ENCODE measurements at regions not wholly inside any gene's neighbourhood (a gene's known extent, or its start where the extent isn't known, plus 50 kb on each side); places are given as distances from the start of the nearest gene placed in this dataset.

DNA sequence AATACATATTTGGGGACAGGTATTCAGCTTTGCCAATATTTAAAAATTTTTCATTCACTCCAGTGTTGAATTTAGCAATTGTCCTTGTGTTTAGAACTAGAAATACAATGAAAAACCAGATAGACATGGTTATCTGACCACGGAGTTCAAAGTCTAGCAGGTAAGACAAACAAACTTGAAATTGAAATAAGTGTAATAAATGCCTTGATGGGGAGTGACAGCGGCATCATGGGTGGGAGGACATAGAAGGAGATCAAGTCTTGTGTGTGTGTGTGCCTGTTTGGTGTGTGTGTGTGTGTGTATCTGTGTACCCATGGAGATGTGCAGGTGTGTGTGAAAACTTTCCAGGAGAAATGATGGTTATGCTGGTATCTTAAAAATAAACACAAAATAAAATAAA, 750.0 kb upstream of the CITED2 start:
- no peaks in the 10 kb centered on the region for H3K4me1 ChIP-seq (ENCODE audit: insufficient read depth, low read length)
- DNase-seq (ENCODE audit: insufficient read length, low spot score, missing footprints), result no peak
- no peaks in the 10 kb centered on the region for H4K20me1 ChIP-seq (ENCODE audit: insufficient read depth, low read length)
- no peaks in the 10 kb centered on the region for H3K79me2 ChIP-seq (ENCODE audit: insufficient read depth, low read length)
- H3K4me3 ChIP-seq (ENCODE audit: insufficient read depth, low read length), result no peak overlapping the region
- TF ChIP-seq, protein P1, sequence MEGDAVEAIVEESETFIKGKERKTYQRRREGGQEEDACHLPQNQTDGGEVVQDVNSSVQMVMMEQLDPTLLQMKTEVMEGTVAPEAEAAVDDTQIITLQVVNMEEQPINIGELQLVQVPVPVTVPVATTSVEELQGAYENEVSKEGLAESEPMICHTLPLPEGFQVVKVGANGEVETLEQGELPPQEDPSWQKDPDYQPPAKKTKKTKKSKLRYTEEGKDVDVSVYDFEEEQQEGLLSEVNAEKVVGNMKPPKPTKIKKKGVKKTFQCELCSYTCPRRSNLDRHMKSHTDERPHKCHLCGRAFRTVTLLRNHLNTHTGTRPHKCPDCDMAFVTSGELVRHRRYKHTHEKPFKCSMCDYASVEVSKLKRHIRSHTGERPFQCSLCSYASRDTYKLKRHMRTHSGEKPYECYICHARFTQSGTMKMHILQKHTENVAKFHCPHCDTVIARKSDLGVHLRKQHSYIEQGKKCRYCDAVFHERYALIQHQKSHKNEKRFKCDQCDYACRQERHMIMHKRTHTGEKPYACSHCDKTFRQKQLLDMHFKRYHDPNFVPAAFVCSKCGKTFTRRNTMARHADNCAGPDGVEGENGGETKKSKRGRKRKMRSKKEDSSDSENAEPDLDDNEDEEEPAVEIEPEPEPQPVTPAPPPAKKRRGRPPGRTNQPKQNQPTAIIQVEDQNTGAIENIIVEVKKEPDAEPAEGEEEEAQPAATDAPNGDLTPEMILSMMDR (IDR thresholded peaks at IDR 0.05; ENCODE audit: extremely low read depth, low read depth, low read length), result no peak
- no peak overlapping the region for H2AFZ ChIP-seq (ENCODE audit: low read length)
- no peaks in the 10 kb centered on the region for H3K27me3 ChIP-seq (ENCODE audit: insufficient read depth, low read length)
- no peaks in the 10 kb centered on the region for H3K36me3 ChIP-seq (ENCODE audit: insufficient read depth, low read length)
- H3K9me3 ChIP-seq (ENCODE audit: low read depth, low read length), result peaks cover 3% of the 10 kb centered on the region
- no peak overlapping the region for H3K27ac ChIP-seq (ENCODE audit: low read depth, low read length)
- no peak overlapping the region for H3K4me2 ChIP-seq (ENCODE audit: insufficient read depth, low read length)

DNA sequence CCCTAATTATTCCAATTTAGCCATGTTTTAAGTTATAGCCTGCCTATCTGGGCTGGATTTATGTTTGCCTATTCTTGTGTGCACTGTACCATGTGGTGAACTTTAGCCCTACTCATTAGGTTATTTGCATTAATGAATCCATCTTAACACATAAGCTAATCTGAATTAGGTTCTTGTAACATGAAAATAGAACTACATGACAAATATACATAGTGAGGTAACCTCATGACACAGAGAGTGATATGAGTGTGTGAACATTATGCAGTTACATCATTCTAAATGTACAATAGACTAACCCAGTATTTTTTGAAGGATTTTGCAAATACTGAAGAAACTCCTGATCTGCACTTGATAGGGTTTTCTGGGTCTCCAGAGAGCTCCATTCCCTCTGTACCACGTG, 733.7 kb upstream of the CITED2 start:
- no peaks in the 10 kb centered on the region for H3K79me2 ChIP-seq (ENCODE audit: insufficient read depth, low read length)
- TF ChIP-seq, protein P1 (IDR thresholded peaks at IDR 0.05; ENCODE audit: extremely low read depth, low read depth, low read length), result no peak
- no peak overlapping the region for H3K27ac ChIP-seq (ENCODE audit: low read depth, low read length)
- H2AFZ ChIP-seq (ENCODE audit: low read length), result peak overlapping the region; percentile 3
- DNase-seq (ENCODE audit: insufficient read length, low spot score, missing footprints), result no peak
- no peaks in the 10 kb centered on the region for H3K9me3 ChIP-seq (ENCODE audit: low read depth, low read length)
- no peaks in the 10 kb centered on the region for H4K20me1 ChIP-seq (ENCODE audit: insufficient read depth, low read length)
- H3K36me3 ChIP-seq (ENCODE audit: insufficient read depth, low read length), result no peaks in the 10 kb centered on the region
- H3K4me2 ChIP-seq (ENCODE audit: insufficient read depth, low read length), result no peak overlapping the region
- H3K4me3 ChIP-seq (ENCODE audit: insufficient read depth, low read length), result no peak overlapping the region
- no peaks in the 10 kb centered on the region for H3K27me3 ChIP-seq (ENCODE audit: insufficient read depth, low read length)
- H3K4me1 ChIP-seq (ENCODE audit: insufficient read depth, low read length), result no peaks in the 10 kb centered on the region

DNA sequence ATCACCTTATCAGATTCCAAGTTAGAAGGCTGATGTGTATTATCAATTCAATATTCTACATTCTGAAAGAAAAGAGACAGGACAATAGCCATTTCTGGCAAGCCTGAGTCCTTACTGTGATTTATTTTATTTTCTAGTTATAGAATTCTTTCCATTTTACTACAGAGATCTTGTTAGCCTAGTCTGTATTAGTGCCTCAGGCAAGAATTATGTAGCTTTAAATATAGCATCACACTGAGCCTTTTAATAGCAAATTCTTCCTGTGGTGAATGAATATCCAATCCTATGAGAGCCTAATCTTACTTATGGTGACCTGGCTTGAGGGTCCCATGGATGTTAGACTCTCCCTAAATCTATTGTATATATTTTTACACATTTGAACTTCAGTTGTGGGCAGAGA, 732.8 kb upstream of the CITED2 start:
- H3K4me1 ChIP-seq (ENCODE audit: insufficient read depth, low read length), result no peaks in the 10 kb centered on the region
- no peaks in the 10 kb centered on the region for H3K9me3 ChIP-seq (ENCODE audit: low read depth, low read length)
- H3K4me3 ChIP-seq (ENCODE audit: insufficient read depth, low read length), result no peak overlapping the region
- peak overlapping the region; percentile 71 for H2AFZ ChIP-seq (ENCODE audit: low read length)
- H3K27me3 ChIP-seq (ENCODE audit: insufficient read depth, low read length), result no peaks in the 10 kb centered on the region
- H3K79me2 ChIP-seq (ENCODE audit: insufficient read depth, low read length), result no peaks in the 10 kb centered on the region
- TF ChIP-seq, protein P1 (IDR thresholded peaks at IDR 0.05; ENCODE audit: extremely low read depth, low read depth, low read length), result no peak
- no peaks in the 10 kb centered on the region for H3K36me3 ChIP-seq (ENCODE audit: insufficient read depth, low read length)
- no peaks in the 10 kb centered on the region for H4K20me1 ChIP-seq (ENCODE audit: insufficient read depth, low read length)
- H3K4me2 ChIP-seq (ENCODE audit: insufficient read depth, low read length), result no peak overlapping the region
- DNase-seq (ENCODE audit: insufficient read length, low spot score, missing footprints), result no peak
- H3K27ac ChIP-seq (ENCODE audit: low read depth, low read length), result no peak overlapping the region

DNA sequence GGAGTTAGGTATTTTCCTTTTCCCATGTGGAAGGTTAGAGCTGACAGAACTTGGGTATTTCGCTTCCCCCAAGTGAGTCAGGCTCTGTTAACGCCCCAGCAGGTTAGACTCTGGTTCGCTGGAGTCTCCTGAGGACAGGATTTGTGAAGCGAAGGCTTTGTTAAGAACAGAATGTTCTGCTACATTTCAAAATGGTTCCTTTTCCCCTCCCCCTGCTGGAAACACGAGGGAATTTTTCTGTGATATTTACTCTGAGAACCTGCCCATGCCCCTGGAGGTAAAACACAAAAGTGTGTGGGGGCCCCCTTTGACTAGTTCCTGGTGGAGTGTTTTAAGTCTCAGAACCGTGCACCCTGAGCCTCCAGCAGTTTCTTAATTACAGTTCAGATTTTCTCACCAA, 731.4 kb upstream of the CITED2 start:
- no peak for DNase-seq (ENCODE audit: insufficient read length, low spot score, missing footprints)
- H3K36me3 ChIP-seq (ENCODE audit: insufficient read depth, low read length), result no peaks in the 10 kb centered on the region
- H3K27me3 ChIP-seq (ENCODE audit: insufficient read depth, low read length), result no peaks in the 10 kb centered on the region
- TF ChIP-seq, protein P1 (IDR thresholded peaks at IDR 0.05; ENCODE audit: extremely low read depth, low read depth, low read length), result peak; percentile 32
- H3K4me3 ChIP-seq (ENCODE audit: insufficient read depth, low read length), result no peak overlapping the region
- no peaks in the 10 kb centered on the region for H3K79me2 ChIP-seq (ENCODE audit: insufficient read depth, low read length)
- H4K20me1 ChIP-seq (ENCODE audit: insufficient read depth, low read length), result no peaks in the 10 kb centered on the region
- H3K27ac ChIP-seq (ENCODE audit: low read depth, low read length), result no peak overlapping the region
- H2AFZ ChIP-seq (ENCODE audit: low read length), result peak overlapping the region; percentile 91
- H3K4me2 ChIP-seq (ENCODE audit: insufficient read depth, low read length), result no peak overlapping the region
- H3K4me1 ChIP-seq (ENCODE audit: insufficient read depth, low read length), result no peaks in the 10 kb centered on the region
- H3K9me3 ChIP-seq (ENCODE audit: low read depth, low read length), result no peaks in the 10 kb centered on the region
